Stimulated activated CD4-positive, alpha-beta T cell treated with anti-CD3 and anti-CD28 coated beads, Interleukin-4, amount 100 ng/mL, for 48 hours (primary cell): ENCODE measurements at regions not wholly inside any gene's neighbourhood (a gene's known extent, or its start where the extent isn't known, plus 50 kb on each side); places are given as distances from the start of the nearest gene placed in this dataset.
"Not testable (repeated sequence)": the region's sequence is repeated elsewhere in the genome, so short reads cannot be mapped to it uniquely, and the experiment has no call there.

Experiments
- DNase-seq, 2 donors: peaks; one replicate each; pipeline ENCODE4 v3.0.0-alpha.2; 2020; ENCODE audit warnings: low read depth in 2 of 2

- no peak for DNase-seq
These were observed 460.7 kb upstream of the RASGRP1 start for GRCh38 chr15:39025321-39025720.

DNA sequence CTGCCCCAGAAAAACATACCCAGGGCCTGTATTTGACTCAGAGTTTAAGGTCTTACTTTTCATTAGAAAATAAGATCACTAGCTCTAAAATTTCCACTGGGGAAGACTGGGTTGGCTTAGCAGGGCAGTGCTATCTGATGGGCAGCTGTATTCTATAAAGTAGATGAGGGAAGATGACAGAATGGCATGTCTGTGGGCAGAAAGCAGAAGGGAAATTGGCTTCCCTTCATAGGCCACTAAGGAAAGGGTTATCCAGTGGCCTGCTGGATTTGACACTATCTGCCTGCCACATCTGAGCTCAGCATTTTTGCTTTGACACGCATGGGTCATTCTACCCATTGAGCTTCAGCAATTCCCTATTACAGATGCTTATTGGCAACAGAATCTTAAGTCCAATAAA, 461.3 kb upstream of the RASGRP1 start:
- DNase-seq = no peak

- DNase-seq = no peak
These were observed 463.5 kb upstream of the RASGRP1 start for GRCh38 chr15:39028069-39028468.

- DNase-seq = no peak
These were observed 465.1 kb upstream of the RASGRP1 start for GRCh38 chr15:39029741-39030140.

- no peak for DNase-seq
These were observed 465.9 kb upstream of the RASGRP1 start for GRCh38 chr15:39030291-39031070.

DNA sequence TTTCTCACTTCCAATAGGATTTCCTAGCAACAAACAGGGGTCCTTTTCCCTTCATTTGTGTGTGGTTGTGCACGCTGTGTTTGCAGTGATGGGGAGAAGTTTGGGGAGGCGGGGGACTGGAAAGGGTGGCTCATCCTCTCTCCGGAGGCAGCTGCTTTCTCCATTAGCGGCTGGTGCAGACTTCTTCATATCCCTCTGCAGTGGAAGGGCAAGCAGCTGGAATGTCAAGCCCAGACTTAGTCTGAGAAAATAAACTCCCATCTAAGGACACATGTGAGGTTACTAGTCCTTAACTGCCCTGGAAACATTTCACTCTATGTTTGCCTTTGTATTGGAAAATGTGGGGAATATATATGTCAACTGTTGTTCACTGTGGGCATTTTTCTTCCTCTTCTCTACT, 467.0 kb upstream of the RASGRP1 start:
- no peak for DNase-seq

DNA sequence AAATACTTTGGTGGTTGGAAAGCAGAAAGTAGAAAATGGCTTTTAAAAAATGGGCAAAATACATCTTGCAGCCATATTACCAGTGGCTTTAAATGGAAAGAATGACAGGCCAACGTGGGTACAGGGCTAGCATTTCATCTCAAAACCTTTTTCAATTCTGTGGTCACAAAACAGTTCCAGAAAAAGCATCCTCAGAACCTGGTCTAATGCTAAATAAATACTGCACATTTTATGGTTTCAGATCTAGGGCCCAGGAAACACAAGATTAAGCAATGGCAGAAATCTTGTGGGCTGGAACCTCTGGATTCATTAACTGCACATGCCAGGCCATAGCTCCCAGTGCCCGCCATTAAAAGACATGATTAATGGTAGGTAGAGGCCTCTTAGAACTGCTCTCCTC, 470.2 kb upstream of the RASGRP1 start:
- DNase-seq = no peak

GRCh38 chr15:39037611-39038010, 473.0 kb upstream of the RASGRP1 start:
- DNase-seq = not testable (repeated sequence)

DNA sequence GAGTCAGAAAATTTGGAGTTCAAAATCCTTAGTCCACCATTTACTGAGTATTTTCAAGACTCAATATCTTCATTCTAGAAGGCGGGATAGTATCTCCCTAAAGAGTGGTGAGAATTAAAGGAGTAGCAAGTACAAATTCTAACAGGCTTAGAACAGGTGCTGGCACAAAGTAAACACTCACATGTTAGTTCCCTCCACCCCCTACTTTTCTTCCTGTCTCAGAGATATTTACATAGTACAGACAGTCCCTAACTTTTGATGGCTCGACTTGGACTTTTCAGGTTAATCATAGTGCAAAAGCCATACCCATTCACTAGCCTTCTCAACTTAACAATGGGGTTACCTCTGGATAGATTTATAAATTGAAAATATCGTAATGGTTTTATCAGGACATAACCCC, 476.2 kb upstream of the RASGRP1 start:
- no peak for DNase-seq

- DNase-seq = no peak
These were observed 477.4 kb upstream of the RASGRP1 start for GRCh38 chr15:39041979-39042495.

- DNase-seq = no peak
These were observed 487.2 kb upstream of the RASGRP1 start for GRCh38 chr15:39051626-39052322.

DNA sequence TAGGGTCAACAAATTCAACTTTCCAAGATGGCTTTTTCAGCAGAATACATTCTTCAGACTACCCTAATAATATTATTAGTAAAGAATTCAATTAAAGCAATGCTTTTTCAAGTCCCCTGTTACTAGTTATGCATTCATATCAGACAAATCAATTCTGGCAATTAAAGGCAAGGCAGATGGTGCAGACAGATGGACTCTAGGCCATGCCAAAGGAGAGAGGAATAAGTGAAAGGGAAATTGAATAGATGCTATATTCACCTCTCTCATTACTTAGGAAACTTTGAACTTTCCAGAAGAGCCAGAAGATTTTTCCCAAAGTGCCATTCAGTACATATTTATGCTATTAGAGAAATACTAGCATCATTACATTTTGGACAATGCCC, 487.7 kb upstream of the RASGRP1 start:
- no peak for DNase-seq

DNA sequence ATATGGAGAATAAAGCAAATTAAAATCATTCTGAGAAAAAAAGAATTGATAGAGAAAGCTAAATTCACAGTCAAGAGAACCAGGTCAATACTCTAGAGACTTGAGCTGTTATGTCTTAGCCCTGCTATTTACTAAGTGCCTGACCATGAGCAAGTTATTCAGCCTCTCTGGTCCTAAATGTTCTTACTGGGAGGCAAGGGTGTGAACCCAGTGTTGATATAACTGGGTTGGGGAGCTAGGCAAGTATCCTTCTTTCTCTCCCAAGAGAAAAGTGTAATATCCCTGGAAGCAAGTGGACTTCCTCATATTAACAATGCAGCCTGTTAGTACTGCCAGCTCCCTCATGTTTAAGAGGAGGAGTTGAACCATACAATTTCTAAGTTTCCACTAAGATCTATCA, 488.9 kb upstream of the RASGRP1 start:
- no peak for DNase-seq

DNA sequence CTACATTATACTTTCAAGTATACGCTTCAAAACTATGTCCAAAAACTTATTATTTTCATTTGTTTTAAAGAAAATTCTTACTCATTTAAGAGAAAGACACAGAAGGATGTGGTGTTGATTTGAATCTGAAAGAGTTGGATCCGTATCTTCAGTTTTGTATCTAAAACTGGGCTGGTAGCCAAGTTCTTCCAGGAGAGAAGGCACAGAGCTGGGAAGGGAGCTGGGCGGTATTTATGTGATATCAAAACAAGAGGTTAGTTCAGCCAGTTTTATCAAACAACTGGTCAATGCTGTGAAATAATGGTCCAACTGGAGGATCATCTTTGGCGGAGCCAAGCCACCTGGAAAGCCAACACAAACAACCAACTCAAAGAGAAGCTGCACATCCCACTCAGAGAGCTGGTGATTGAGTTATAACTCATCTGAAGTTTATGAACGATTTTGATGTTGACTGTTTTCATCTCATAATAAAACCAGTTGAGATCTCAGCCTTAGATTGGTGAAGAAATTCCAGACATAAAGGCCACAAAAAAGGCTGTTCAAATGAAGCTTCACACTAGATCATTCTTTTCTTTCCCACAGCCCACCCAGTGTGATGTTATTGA, 489.6 kb upstream of the RASGRP1 start:
- DNase-seq = no peak

DNA sequence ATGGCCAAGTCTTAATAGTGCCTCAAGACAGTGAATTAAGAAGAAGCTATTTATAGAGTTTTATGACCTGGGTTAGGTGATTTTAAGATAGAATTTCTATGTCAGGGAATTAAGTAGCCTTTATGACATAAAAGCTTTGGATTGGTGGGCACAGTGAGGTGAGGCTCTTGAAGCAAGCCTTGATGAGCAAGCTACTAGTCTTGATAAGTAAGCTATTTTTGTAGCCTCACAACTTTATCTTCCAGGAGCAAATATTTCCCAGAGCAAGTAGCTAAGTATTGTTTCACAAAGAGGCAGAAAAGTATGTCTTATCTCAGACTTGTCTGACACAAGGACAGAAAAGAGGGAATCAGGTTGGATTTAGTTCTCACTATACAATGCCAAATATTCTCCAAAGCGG, 491.7 kb upstream of the RASGRP1 start:
- DNase-seq = no peak

DNA sequence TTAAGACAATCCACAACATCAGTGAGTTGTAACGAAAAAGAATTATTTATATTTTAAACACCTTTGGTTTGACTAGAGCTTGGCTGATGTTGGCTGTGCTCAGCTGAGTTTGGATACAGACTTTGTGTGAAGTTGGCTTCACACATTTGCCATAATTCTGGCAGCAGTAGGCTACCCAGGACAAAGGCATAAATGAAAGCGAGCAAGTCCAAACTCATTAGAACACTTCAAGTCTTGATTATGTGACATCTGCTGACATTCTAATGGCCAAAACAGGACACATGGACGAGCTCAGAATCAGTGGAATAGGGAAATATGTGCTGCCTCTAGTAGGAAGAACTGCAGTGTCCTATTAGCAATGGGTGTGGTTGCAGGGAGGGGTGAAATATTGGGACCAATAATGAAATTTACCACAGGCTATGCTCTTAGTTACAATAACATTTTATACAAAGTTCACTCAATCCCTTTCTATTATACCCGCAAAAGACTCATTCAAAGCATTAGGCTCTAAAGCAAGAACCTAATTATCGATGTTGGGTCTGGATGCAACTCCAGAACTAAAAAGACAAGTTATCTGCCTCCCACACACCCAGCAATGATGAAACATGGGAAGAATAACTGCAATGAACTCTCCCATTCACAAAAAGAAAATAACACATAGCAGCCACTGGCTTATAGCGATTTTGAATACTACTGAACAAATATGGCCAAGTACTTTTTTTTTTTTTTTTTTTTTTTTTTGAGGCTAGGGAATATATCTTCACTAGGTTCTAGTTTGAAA, 493.9 kb upstream of the RASGRP1 start:
- no peak for DNase-seq

GRCh38 chr15:39059917-39060316, 495.3 kb upstream of the RASGRP1 start:
- no peak for DNase-seq

DNA sequence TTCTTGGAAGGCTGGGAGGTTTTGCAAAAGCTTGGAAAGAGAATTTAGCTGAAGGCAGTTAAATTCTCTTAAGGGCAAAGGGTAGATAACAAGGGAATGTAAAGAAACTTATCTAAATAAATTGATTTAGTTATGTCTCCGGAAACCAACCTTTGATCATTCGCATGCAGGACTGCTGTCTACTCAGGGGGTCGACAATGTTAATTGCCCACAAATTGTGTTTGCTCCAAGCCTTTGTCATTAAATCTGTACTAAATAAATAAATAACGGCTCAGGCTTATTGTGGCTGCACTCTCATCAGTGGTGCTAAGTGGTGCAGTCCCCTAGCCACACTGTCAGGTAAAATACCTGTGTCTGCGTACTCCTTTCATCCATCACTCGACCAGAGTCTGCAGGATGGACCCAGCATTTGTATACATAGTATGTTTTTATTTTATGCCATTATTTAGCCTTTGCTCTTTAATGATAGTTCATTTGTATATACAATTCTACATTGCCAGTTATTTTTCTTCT, 497.4 kb upstream of the RASGRP1 start:
- no peak for DNase-seq

DNA sequence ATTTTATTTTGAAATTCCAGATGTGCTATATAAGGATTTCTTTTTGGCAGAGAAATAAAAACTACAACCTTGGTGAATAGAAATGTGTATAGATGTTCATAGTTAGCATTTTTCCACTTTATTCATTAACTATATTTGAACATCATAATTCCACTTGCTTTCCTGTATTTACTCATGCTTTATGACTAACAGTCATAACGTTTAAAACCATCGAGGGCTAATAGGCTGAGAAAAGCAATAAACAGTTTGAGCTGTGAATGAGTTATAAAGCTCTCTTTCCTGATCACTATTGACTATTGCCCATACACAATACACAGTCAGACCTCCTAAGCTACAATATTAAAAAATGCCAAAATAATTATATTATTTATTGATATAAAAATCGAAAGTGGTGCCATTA, 502.1 kb upstream of the RASGRP1 start:
- no peak for DNase-seq

DNA sequence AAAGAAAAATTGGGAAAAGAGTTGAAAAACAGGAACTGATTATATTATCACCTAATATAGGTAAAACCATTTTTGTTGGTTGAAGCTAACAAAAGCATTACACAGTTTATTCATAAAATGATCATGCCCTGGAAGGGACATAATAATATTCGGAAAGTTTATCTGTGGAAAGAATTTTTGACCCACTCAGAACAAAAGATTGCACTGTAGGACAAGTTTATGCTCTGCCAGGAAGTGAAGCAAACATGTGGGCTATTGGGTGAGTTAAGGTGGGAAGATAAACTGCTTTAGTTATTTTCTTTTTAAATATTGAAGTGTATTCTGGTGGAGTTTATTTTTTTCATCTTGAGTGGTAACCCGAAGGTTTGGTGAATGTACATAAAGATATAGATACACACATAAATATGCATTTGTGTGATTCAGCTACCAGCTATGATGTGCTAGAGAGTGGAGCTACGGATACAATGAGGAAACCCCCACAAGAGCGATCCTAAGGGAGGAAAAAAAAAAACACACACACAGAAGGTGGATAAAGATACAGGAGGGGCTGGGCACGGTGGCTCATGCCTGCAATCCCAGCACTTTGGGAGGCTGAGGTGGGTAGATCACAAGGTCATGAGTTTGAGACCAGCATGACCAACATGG, 506.4 kb upstream of the THBS1 start:
- no peak for DNase-seq

DNA sequence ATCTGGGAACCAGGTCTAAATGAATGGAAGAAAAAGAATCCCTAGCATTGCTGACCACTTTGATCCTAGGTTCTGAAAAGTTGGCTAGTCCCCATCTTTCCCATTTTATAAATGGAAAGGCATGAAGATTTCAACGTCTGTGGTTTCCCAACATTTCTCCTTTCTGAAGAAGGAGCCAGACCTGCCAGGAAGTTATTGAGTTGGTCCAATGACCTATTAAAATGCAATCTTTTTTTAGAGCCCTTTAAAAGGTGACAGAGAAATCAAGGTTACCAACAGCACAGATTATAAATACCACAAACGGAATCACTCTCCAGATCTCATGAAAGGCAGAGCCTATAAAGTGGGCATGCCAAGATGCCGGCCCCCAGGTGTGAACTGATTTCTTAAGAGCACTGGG, 505.6 kb upstream of the THBS1 start:
- DNase-seq = no peak
